ENCODE measurements at regions not wholly inside any gene's neighbourhood (a gene's known extent, or its start where the extent isn't known, plus 50 kb on each side); places are given as distances from the start of the nearest gene placed in this dataset.
"Not testable (repeated sequence)": the region's sequence is repeated elsewhere in the genome, so short reads cannot be mapped to it uniquely, and the experiment has no call there.

- H3K4me3 ChIP-seq (replicated peaks; ENCODE audit: low read depth, low read length): no peak overlapping the region
Observed at GRCh38 chr7:93711926-93712325, 137.4 kb upstream of the CALCR start.

GRCh38 chr7:93708255-93708654 is 133.7 kb upstream of the CALCR start:
- not testable (repeated sequence) for H3K4me3 ChIP-seq (replicated peaks; ENCODE audit: low read depth, low read length); DNase-seq (ENCODE audit: extremely low read depth, low read depth)

More at GRCh38 chr7:93711926-93712325, 137.4 kb upstream of the CALCR start:
- no peak for DNase-seq (ENCODE audit: extremely low read depth, low read depth)
- TF ChIP-seq CTCF (IDR thresholded peaks at IDR 0.05; ENCODE audit: low read depth, low read length, missing control alignments): no peak

GRCh38 chr7:93707249-93707648 is 132.7 kb upstream of the CALCR start:
- no peak for TF ChIP-seq CTCF (IDR thresholded peaks at IDR 0.05; ENCODE audit: low read depth, low read length, missing control alignments)
- no peak overlapping the region for H3K4me3 ChIP-seq (replicated peaks; ENCODE audit: low read depth, low read length)
- DNase-seq (ENCODE audit: extremely low read depth, low read depth): no peak

- not testable (repeated sequence) for DNase-seq (ENCODE audit: extremely low read depth, low read depth); H3K4me3 ChIP-seq (replicated peaks; ENCODE audit: low read depth, low read length)
Observed at GRCh38 chr7:93706162-93706561, 131.6 kb upstream of the CALCR start.

- no peak overlapping the region for H3K4me3 ChIP-seq (replicated peaks; ENCODE audit: low read depth, low read length)
- DNase-seq (ENCODE audit: extremely low read depth, low read depth): no peak
- no peak for TF ChIP-seq CTCF (IDR thresholded peaks at IDR 0.05; ENCODE audit: low read depth, low read length, missing control alignments)
Observed at GRCh38 chr7:93704217-93704616, 129.7 kb upstream of the CALCR start.

GRCh38 chr7:93697901-93698300 is 123.4 kb upstream of the CALCR start:
- no peak for TF ChIP-seq CTCF (IDR thresholded peaks at IDR 0.05; ENCODE audit: low read depth, low read length, missing control alignments)
- no peak overlapping the region for H3K4me3 ChIP-seq (replicated peaks; ENCODE audit: low read depth, low read length)
- DNase-seq (ENCODE audit: extremely low read depth, low read depth): no peak

GRCh38 chr7:93693796-93694195 is 119.3 kb upstream of the CALCR start:
- no peak for TF ChIP-seq CTCF (IDR thresholded peaks at IDR 0.05; ENCODE audit: low read depth, low read length, missing control alignments)
- no peak for DNase-seq (ENCODE audit: extremely low read depth, low read depth)
- H3K4me3 ChIP-seq (replicated peaks; ENCODE audit: low read depth, low read length): no peak overlapping the region

- DNase-seq (ENCODE audit: extremely low read depth, low read depth): no peak
- no peak overlapping the region for H3K4me3 ChIP-seq (replicated peaks; ENCODE audit: low read depth, low read length)
- TF ChIP-seq CTCF (IDR thresholded peaks at IDR 0.05; ENCODE audit: low read depth, low read length, missing control alignments): no peak
Observed at GRCh38 chr7:93690021-93690420, 115.5 kb upstream of the CALCR start.

Measured in HFF-Myc (cell line).